NCI-H2081 treated with DMSO at 0.1 percent for 48 hours (cell line): ENCODE measurements at regions not wholly inside any gene's neighbourhood (a gene's known extent, or its start where the extent isn't known, plus 50 kb on each side); places are given as distances from the start of the nearest gene placed in this dataset.

Experiments used
- DNase-seq: peaks from one replicate; lab custom pipeline; 2025; lab: John Stamatoyannopoulos, UW

GRCh38 chr15:91737151-91737818, 116.2 kb upstream of the SLCO3A1 start:
- DNase-seq = no peak

- no peak for DNase-seq
Observed at GRCh38 chr15:91741986-91742385, 111.5 kb upstream of the SLCO3A1 start.

- DNase-seq = no peak
Observed at GRCh38 chr15:91751611-91752010, 101.9 kb upstream of the SLCO3A1 start.

GRCh38 chr15:91752081-91752785, 101.3 kb upstream of the SLCO3A1 start:
- DNase-seq = no peak

- DNase-seq = no peak
Observed at GRCh38 chr15:91759560-91759959, 93.9 kb upstream of the SLCO3A1 start.

GRCh38 chr15:91765660-91766059, 87.8 kb upstream of the SLCO3A1 start:
- DNase-seq = no peak

GRCh38 chr15:91769476-91769875, 84.0 kb upstream of the SLCO3A1 start:
- no peak for DNase-seq

GRCh38 chr15:91769894-91770293, 83.6 kb upstream of the SLCO3A1 start:
- no peak for DNase-seq

- DNase-seq = no peak
Observed at GRCh38 chr15:91776104-91776503, 77.4 kb upstream of the SLCO3A1 start.

GRCh38 chr15:91779960-91780359, 73.5 kb upstream of the SLCO3A1 start:
- no peak for DNase-seq

- DNase-seq = no peak
Observed at GRCh38 chr15:91780387-91780786, 73.1 kb upstream of the SLCO3A1 start.

- peak; percentile 17 for DNase-seq
Observed at GRCh38 chr15:91782221-91782620, 71.3 kb upstream of the SLCO3A1 start.

GRCh38 chr15:91783008-91783407, 70.5 kb upstream of the SLCO3A1 start:
- no peak for DNase-seq

GRCh38 chr15:91783451-91783850, 70.1 kb upstream of the SLCO3A1 start:
- DNase-seq = no peak

GRCh38 chr15:91784973-91785709, 68.4 kb upstream of the SLCO3A1 start:
- DNase-seq = no peak

GRCh38 chr15:91787198-91787597, 66.3 kb upstream of the SLCO3A1 start:
- no peak for DNase-seq

- no peak for DNase-seq
Observed at GRCh38 chr15:91789136-91789535, 64.4 kb upstream of the SLCO3A1 start.

GRCh38 chr15:91790836-91791235, 62.7 kb upstream of the SLCO3A1 start:
- DNase-seq = no peak

- no peak for DNase-seq
Observed at GRCh38 chr15:91793771-91794170, 59.7 kb upstream of the SLCO3A1 start.

- no peak for DNase-seq
Observed at GRCh38 chr15:91795235-91795634, 58.3 kb upstream of the SLCO3A1 start.

GRCh38 chr15:91801836-91802534, 51.5 kb upstream of the SLCO3A1 start:
- no peak for DNase-seq

- no peak for DNase-seq
Observed at GRCh38 chr15:91803260-91803659, 50.2 kb upstream of the SLCO3A1 start.
